Loucy (cell line): ENCODE measurements at regions not wholly inside any gene's neighbourhood (a gene's known extent, or its start where the extent isn't known, plus 50 kb on each side); places are given as distances from the start of the nearest gene placed in this dataset.

ENCODE experiments used
- H2AFZ ChIP-seq: fragments of 200-600 bp; sonication (generic); 2 replicates; pipeline ENCODE4 v1.6.0; 2016; ENCODE audit warnings: antibody characterized with exemption, mild to moderate bottlenecking, low read length, moderate library complexity
- H3F3A ChIP-seq: fragments of 200-600 bp; 2 replicates; pipeline ENCODE4 v1.6.0; 2016; ENCODE audit warnings: antibody characterized with exemption, low read depth, mild to moderate bottlenecking
- H3K27me3 ChIP-seq: fragments of 200-600 bp; sonication (generic); 2 replicates; pipeline ENCODE4 v1.6.1; 2014; ENCODE audit warnings: low read length, mild to moderate bottlenecking; ENCODE audit not compliant: insufficient read depth, poor library complexity, severe bottlenecking
- H3K36me3 ChIP-seq: fragments of 200-600 bp; sonication (generic); 2 replicates; pipeline ENCODE4 v1.6.1; 2016; ENCODE audit warnings: low read length; ENCODE audit not compliant: insufficient read depth
- H3K4me1 ChIP-seq: fragments of 200-600 bp; sonication (generic); 2 replicates; pipeline ENCODE4 v1.5.1; 2014; ENCODE audit warnings: low read length, mild to moderate bottlenecking; ENCODE audit not compliant: insufficient read depth, poor library complexity, severe bottlenecking
- H3K4me2 ChIP-seq: fragments of 200-600 bp; sonication (generic); 2 replicates; pipeline ENCODE4 v1.6.0; 2014; ENCODE audit warnings: antibody characterized with exemption, low read length, low read depth, mild to moderate bottlenecking; ENCODE audit not compliant: poor library complexity, severe bottlenecking
- H3K4me3 ChIP-seq: fragments of 200-600 bp; sonication (generic); 2 replicates; pipeline ENCODE4 v1.5.1; 2014; ENCODE audit warnings: low read length, mild to moderate bottlenecking, mixed read lengths; ENCODE audit not compliant: poor library complexity, severe bottlenecking
- H3K79me2 ChIP-seq: fragments of 200-600 bp; sonication (generic); 2 replicates; pipeline ENCODE4 v1.6.1; 2014; ENCODE audit warnings: low read length; ENCODE audit not compliant: insufficient read depth
- H3K9ac ChIP-seq: fragments of 200-600 bp; sonication (generic); 2 replicates; pipeline ENCODE4 v1.6.0; 2014; ENCODE audit warnings: mild to moderate bottlenecking, low read depth, low read length, moderate library complexity; ENCODE audit not compliant: poor library complexity, severe bottlenecking
- H3K9me2 ChIP-seq: fragments of 200-600 bp; sonication (generic); replicated peaks from 2 replicates; pipeline ENCODE4 v1.6.1; 2016; ENCODE audit warnings: low read depth, low read length, mixed read lengths
- H3K9me3 ChIP-seq: fragments of 200-600 bp; sonication (generic); 2 replicates; pipeline ENCODE4 v1.6.1; 2014; ENCODE audit warnings: mild to moderate bottlenecking, antibody characterized with exemption, low read length, low read depth; ENCODE audit not compliant: insufficient read depth
- H4K20me1 ChIP-seq: fragments of 200-600 bp; sonication (generic); 2 replicates; pipeline ENCODE4 v1.6.0; 2014; ENCODE audit warnings: antibody characterized with exemption, low read length, mild to moderate bottlenecking; ENCODE audit not compliant: insufficient read depth, poor library complexity, severe bottlenecking
- EZH2phosphoT487 ChIP-seq: fragments of 200-600 bp; IDR thresholded peaks from 2 replicates; pipeline ENCODE4 v1.6.1; 2018; ENCODE audit warnings: antibody characterized with exemption, mild to moderate bottlenecking, moderate library complexity, borderline replicate concordance
- TF ChIP-seq, protein P1 (sequence below): fragments of 200-600 bp; sonication (generic); conservative IDR thresholded peaks from 2 replicates; pipeline ENCODE4 v1.5.1; 2014; ENCODE audit warnings: mild to moderate bottlenecking, antibody characterized with exemption, low read length

DNA sequence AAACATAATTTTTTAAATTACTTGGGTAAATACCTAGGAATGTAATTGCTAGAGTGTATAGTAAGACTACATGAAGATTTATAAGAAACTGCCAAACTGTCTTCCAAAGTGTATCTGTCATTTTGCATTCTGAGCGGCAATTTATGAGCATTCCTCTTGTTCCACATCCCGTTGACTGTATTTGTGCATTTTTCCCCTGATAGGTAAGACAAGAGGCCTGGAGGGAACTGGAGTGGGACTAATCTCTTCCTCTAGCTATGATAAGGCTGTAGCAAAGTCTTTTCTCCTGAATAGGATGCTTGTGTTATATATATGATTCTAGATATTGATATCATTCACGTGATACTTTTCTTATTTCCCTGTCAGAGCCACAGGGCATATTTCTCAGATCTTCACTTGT, 1557.5 kb downstream of the GRIK2 start:
- Histone ChIP-seq H4K20me1 (no peaks in the 10 kb centered on the region), H3K4me3 (no peak overlapping the region), H3K4me1 (no peaks in the 10 kb centered on the region), H3K79me2 (no peaks in the 10 kb centered on the region), H3K9me3 (no peaks in the 10 kb centered on the region), H3K9me2 (no peaks in the 10 kb centered on the region), H3K9ac (no peak overlapping the region), H3K36me3 (no peaks in the 10 kb centered on the region), H2AFZ (no peak overlapping the region), H3K27me3 (no peaks in the 10 kb centered on the region), H3K4me2 (no peak overlapping the region), H3F3A (no peaks in the 10 kb centered on the region)
- TF ChIP-seq, protein P1, sequence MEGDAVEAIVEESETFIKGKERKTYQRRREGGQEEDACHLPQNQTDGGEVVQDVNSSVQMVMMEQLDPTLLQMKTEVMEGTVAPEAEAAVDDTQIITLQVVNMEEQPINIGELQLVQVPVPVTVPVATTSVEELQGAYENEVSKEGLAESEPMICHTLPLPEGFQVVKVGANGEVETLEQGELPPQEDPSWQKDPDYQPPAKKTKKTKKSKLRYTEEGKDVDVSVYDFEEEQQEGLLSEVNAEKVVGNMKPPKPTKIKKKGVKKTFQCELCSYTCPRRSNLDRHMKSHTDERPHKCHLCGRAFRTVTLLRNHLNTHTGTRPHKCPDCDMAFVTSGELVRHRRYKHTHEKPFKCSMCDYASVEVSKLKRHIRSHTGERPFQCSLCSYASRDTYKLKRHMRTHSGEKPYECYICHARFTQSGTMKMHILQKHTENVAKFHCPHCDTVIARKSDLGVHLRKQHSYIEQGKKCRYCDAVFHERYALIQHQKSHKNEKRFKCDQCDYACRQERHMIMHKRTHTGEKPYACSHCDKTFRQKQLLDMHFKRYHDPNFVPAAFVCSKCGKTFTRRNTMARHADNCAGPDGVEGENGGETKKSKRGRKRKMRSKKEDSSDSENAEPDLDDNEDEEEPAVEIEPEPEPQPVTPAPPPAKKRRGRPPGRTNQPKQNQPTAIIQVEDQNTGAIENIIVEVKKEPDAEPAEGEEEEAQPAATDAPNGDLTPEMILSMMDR, result no peak
- TF ChIP-seq EZH2phosphoT487, result no peak

DNA sequence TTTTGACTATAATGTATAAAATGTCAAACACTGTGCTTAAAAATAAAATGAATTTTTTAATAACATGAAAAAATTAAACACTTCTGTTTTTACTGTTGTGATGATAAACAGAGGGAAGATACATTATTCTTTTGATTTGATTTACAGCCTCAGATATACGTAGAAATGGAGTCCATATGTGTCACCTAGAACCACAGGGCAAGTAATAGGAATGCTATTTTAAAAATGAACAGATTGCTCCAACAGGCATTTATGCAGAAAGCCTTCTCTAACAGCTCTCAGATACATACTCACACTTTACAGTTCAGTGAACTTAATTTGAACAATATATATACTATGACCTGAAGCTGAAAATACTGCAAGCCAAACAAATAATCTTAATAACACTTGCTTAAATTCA, 1551.0 kb downstream of the GRIK2 start:
- no peak for TF ChIP-seq EZH2phosphoT487
- TF ChIP-seq, protein P1, result no peak
- no peaks in the 10 kb centered on the region for H3K36me3 ChIP-seq
- no peaks in the 10 kb centered on the region for H3K79me2 ChIP-seq
- H3K4me1 ChIP-seq, result no peaks in the 10 kb centered on the region
- H2AFZ ChIP-seq, result no peak overlapping the region
- no peaks in the 10 kb centered on the region for H3K9me3 ChIP-seq
- no peaks in the 10 kb centered on the region for H3K27me3 ChIP-seq
- no peaks in the 10 kb centered on the region for H3K9me2 ChIP-seq
- H3K9ac ChIP-seq, result no peak overlapping the region
- H3F3A ChIP-seq, result no peaks in the 10 kb centered on the region
- H3K4me2 ChIP-seq, result no peak overlapping the region
- H3K4me3 ChIP-seq, result no peak overlapping the region
- no peaks in the 10 kb centered on the region for H4K20me1 ChIP-seq

DNA sequence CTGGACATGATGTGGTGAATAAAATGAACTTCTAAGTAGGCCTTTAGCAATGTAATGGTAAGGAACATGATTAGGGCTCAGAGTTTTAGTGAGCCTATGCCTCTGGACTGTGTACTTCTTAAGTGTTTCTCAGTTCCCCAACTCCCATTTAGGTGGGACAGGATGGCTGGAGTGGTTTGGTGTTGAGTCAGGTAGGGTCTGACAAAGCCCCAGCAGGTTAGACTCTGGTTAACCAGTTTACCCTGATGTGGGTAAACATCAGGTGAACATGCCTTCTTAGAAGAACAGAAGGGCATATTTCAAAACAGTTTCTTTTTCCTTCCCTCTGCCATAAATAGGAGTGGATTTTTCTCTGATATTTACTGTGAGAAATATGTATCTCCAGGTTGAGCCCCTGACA, 1548.7 kb downstream of the GRIK2 start:
- H3K27me3 ChIP-seq, result no peaks in the 10 kb centered on the region
- H4K20me1 ChIP-seq, result no peaks in the 10 kb centered on the region
- no peak overlapping the region for H2AFZ ChIP-seq
- TF ChIP-seq, protein P1, result no peak
- no peak for TF ChIP-seq EZH2phosphoT487
- no peaks in the 10 kb centered on the region for H3F3A ChIP-seq
- H3K4me1 ChIP-seq, result no peaks in the 10 kb centered on the region
- H3K4me2 ChIP-seq, result no peak overlapping the region
- H3K36me3 ChIP-seq, result no peaks in the 10 kb centered on the region
- H3K9ac ChIP-seq, result no peak overlapping the region
- no peaks in the 10 kb centered on the region for H3K9me2 ChIP-seq
- no peaks in the 10 kb centered on the region for H3K9me3 ChIP-seq
- no peak overlapping the region for H3K4me3 ChIP-seq
- no peaks in the 10 kb centered on the region for H3K79me2 ChIP-seq
